ENCODE measurements at regions not wholly inside any gene's neighbourhood (a gene's known extent, or its start where the extent isn't known, plus 50 kb on each side); places are given as distances from the start of the nearest gene placed in this dataset.

- H3K9me3 Mint-ChIP-seq: peaks cover 14% of the 10 kb centered on the region
- no peak overlapping the region for H3K4me3 Mint-ChIP-seq
- H3K4me1 Mint-ChIP-seq: no peaks in the 10 kb centered on the region
- H3K27ac Mint-ChIP-seq: peak overlapping the region; percentile 25
- peaks cover 7% of the 10 kb centered on the region for H3K27me3 Mint-ChIP-seq
- no peaks in the 10 kb centered on the region for H3K36me3 Mint-ChIP-seq
Measured at GRCh38 chr5:174243904-174244303, 198.4 kb downstream of the NSG2 start.

GRCh38 chr5:174245516-174246075 is 200.1 kb downstream of the NSG2 start:
- H3K27ac Mint-ChIP-seq: no peak overlapping the region
- no peaks in the 10 kb centered on the region for H3K4me1 Mint-ChIP-seq
- no peaks in the 10 kb centered on the region for H3K36me3 Mint-ChIP-seq
- H3K4me3 Mint-ChIP-seq: no peak overlapping the region
- H3K27me3 Mint-ChIP-seq: peaks cover 2% of the 10 kb centered on the region
- H3K9me3 Mint-ChIP-seq: peaks cover 8% of the 10 kb centered on the region

GRCh38 chr5:174246743-174247142 is 201.2 kb downstream of the NSG2 start:
- H3K27me3 Mint-ChIP-seq: peaks cover 4% of the 10 kb centered on the region
- H3K27ac Mint-ChIP-seq: no peak overlapping the region
- H3K36me3 Mint-ChIP-seq: no peaks in the 10 kb centered on the region
- peaks cover 8% of the 10 kb centered on the region for H3K9me3 Mint-ChIP-seq
- no peaks in the 10 kb centered on the region for H3K4me1 Mint-ChIP-seq
- no peak overlapping the region for H3K4me3 Mint-ChIP-seq

- H3K9me3 Mint-ChIP-seq: peaks cover 8% of the 10 kb centered on the region
- H3K4me1 Mint-ChIP-seq: no peaks in the 10 kb centered on the region
- H3K27ac Mint-ChIP-seq: no peak overlapping the region
- H3K36me3 Mint-ChIP-seq: no peaks in the 10 kb centered on the region
- no peak overlapping the region for H3K4me3 Mint-ChIP-seq
- H3K27me3 Mint-ChIP-seq: peaks cover 4% of the 10 kb centered on the region
Measured at GRCh38 chr5:174247301-174247700, 201.8 kb downstream of the NSG2 start.

GRCh38 chr5:174251305-174252000 is 205.9 kb downstream of the NSG2 start:
- Mint-ChIP-seq H3K4me3 (no peak overlapping the region), H3K9me3 (peaks cover 3% of the 10 kb centered on the region), H3K27me3 (peaks cover 7% of the 10 kb centered on the region), H3K4me1 (no peaks in the 10 kb centered on the region), H3K36me3 (no peaks in the 10 kb centered on the region), H3K27ac (no peak overlapping the region)

GRCh38 chr5:174252121-174252520 is 206.6 kb downstream of the NSG2 start:
- Mint-ChIP-seq H3K4me3 (no peak overlapping the region), H3K36me3 (no peaks in the 10 kb centered on the region), H3K27me3 (peaks cover 7% of the 10 kb centered on the region), H3K9me3 (peaks cover 6% of the 10 kb centered on the region), H3K27ac (no peak overlapping the region), H3K4me1 (no peaks in the 10 kb centered on the region)

- no peak overlapping the region for H3K27ac Mint-ChIP-seq
- peaks cover 10% of the 10 kb centered on the region for H3K9me3 Mint-ChIP-seq
- H3K36me3 Mint-ChIP-seq: no peaks in the 10 kb centered on the region
- H3K4me3 Mint-ChIP-seq: no peak overlapping the region
- H3K27me3 Mint-ChIP-seq: peaks cover 11% of the 10 kb centered on the region
- H3K4me1 Mint-ChIP-seq: no peaks in the 10 kb centered on the region
Measured at GRCh38 chr5:174259696-174260420, 214.4 kb downstream of the NSG2 start.

- Mint-ChIP-seq H3K9me3 (peaks cover 6% of the 10 kb centered on the region), H3K36me3 (no peaks in the 10 kb centered on the region), H3K27me3 (no peaks in the 10 kb centered on the region), H3K4me1 (no peaks in the 10 kb centered on the region), H3K4me3 (no peak overlapping the region), H3K27ac (no peak overlapping the region)
Measured at GRCh38 chr5:174271316-174271715, 225.8 kb downstream of the NSG2 start.

GRCh38 chr5:174272671-174273070 is 227.2 kb downstream of the NSG2 start:
- peaks cover 6% of the 10 kb centered on the region for H3K9me3 Mint-ChIP-seq
- no peak overlapping the region for H3K27ac Mint-ChIP-seq
- H3K4me3 Mint-ChIP-seq: no peak overlapping the region
- no peaks in the 10 kb centered on the region for H3K4me1 Mint-ChIP-seq
- H3K27me3 Mint-ChIP-seq: no peaks in the 10 kb centered on the region
- H3K36me3 Mint-ChIP-seq: no peaks in the 10 kb centered on the region

- Mint-ChIP-seq H3K9me3 (peaks cover 6% of the 10 kb centered on the region), H3K27ac (no peak overlapping the region), H3K4me3 (no peak overlapping the region), H3K27me3 (no peaks in the 10 kb centered on the region), H3K36me3 (no peaks in the 10 kb centered on the region), H3K4me1 (no peaks in the 10 kb centered on the region)
Measured at GRCh38 chr5:174273325-174273724, 227.8 kb downstream of the NSG2 start.

- Mint-ChIP-seq H3K4me1 (no peaks in the 10 kb centered on the region), H3K27me3 (peaks cover 2% of the 10 kb centered on the region), H3K36me3 (no peaks in the 10 kb centered on the region), H3K27ac (no peak overlapping the region), H3K4me3 (no peak overlapping the region), H3K9me3 (peaks cover 3% of the 10 kb centered on the region)
Measured at GRCh38 chr5:174275959-174276358, 230.5 kb downstream of the NSG2 start.

GRCh38 chr5:174281089-174281760 is 235.7 kb downstream of the NSG2 start:
- no peaks in the 10 kb centered on the region for H3K4me1 Mint-ChIP-seq
- no peak overlapping the region for H3K4me3 Mint-ChIP-seq
- H3K27ac Mint-ChIP-seq: no peak overlapping the region
- no peaks in the 10 kb centered on the region for H3K36me3 Mint-ChIP-seq
- H3K27me3 Mint-ChIP-seq: peaks cover 9% of the 10 kb centered on the region
- peaks cover 3% of the 10 kb centered on the region for H3K9me3 Mint-ChIP-seq

- Mint-ChIP-seq H3K4me1 (no peaks in the 10 kb centered on the region), H3K27me3 (peaks cover 9% of the 10 kb centered on the region), H3K9me3 (peaks cover 3% of the 10 kb centered on the region), H3K36me3 (no peaks in the 10 kb centered on the region), H3K4me3 (no peak overlapping the region), H3K27ac (no peak overlapping the region)
Measured at GRCh38 chr5:174281855-174282254, 236.3 kb downstream of the NSG2 start.

- H3K4me1 Mint-ChIP-seq: no peaks in the 10 kb centered on the region
- H3K4me3 Mint-ChIP-seq: no peak overlapping the region
- H3K27me3 Mint-ChIP-seq: peaks cover 9% of the 10 kb centered on the region
- H3K9me3 Mint-ChIP-seq: peaks cover 3% of the 10 kb centered on the region
- no peaks in the 10 kb centered on the region for H3K36me3 Mint-ChIP-seq
- no peak overlapping the region for H3K27ac Mint-ChIP-seq
Measured at GRCh38 chr5:174282391-174282790, 236.9 kb downstream of the NSG2 start.

GRCh38 chr5:174283211-174284005 is 237.9 kb downstream of the NSG2 start:
- Mint-ChIP-seq H3K27ac (no peak overlapping the region), H3K27me3 (peaks cover 9% of the 10 kb centered on the region), H3K4me1 (no peaks in the 10 kb centered on the region), H3K4me3 (no peak overlapping the region), H3K36me3 (no peaks in the 10 kb centered on the region), H3K9me3 (peaks cover 3% of the 10 kb centered on the region)

Data from activated naive CD4-positive, alpha-beta T cell treated with anti-CD3 and anti-CD28 coated beads, Interleukin-2, amount 50 U/mL, for 24 hours (primary cell).